ENCODE measurements at regions not wholly inside any gene's neighbourhood (a gene's known extent, or its start where the extent isn't known, plus 50 kb on each side); places are given as distances from the start of the nearest gene placed in this dataset.

DNA sequence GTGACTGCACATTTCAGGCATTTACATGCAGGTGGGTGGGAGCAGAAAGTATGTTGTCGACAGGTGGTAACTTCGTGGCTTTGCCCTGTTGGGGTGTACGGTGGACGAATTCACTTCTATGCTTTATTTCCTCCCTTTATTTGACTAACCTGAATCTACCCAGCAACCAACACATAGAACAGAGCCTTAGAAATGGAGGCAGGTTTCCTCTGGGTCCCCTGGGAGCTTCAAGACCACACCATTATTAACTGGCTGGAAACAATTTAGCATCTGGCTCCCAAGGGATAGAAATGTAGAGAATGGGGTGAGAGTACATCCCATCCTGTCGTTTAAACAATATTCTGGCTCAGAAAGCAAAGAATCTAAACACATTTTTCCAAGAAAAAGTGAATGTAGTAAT lies 244.4 kb downstream of the DLEU7 start:
- WGBS (ENCODE audit: low lambda C conversion rate, missing lambda C conversion rate), result 49% methylated on average over 5 of the region's 5 CpGs
- H3K36me3 ChIP-seq (replicated peaks; ENCODE audit: insufficient read depth, low read depth), result no peaks in the 10 kb centered on the region

DNA sequence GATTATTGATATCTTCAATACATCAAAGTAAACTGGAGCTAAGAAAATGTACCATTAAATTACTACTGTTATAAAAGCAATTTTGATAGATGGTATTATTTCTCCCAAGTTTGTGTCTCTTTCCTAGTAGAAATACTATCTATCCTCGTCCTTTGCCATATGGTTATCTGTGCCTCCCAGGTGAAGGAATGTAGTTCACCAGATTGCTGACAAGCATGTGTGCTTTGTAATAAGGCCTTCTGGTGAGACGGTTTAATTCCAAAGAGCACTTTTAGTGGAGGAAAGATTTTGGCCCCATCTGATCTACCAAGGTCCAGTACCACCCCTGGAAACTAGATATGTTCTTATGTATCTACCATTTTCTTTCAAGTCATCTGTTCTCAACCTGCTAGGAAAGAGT lies 243.6 kb downstream of the DLEU7 start:
- Histone ChIP-seq H3K36me3 (replicated peaks; ENCODE audit: insufficient read depth, low read depth) (no peaks in the 10 kb centered on the region), H3K9me2 (replicated peaks; ENCODE audit: insufficient read depth) (no peaks in the 10 kb centered on the region), H4K20me1 (ENCODE audit: insufficient read depth, poor library complexity, severe bottlenecking) (no peaks in the 10 kb centered on the region), H3K4me3 (no peak overlapping the region), H3K27ac (no peak overlapping the region), H3K27me3 (no peaks in the 10 kb centered on the region), H3K9me3 (ENCODE audit: low read depth) (no peaks in the 10 kb centered on the region), H3K4me1 (ENCODE audit: insufficient read depth) (no peaks in the 10 kb centered on the region), H3K4me2 (no peak overlapping the region), H2AFZ (no peak overlapping the region), H3K79me2 (no peaks in the 10 kb centered on the region)
- no peak for DNase-seq (ENCODE audit: low spot score)
- TF ChIP-seq, protein P1, sequence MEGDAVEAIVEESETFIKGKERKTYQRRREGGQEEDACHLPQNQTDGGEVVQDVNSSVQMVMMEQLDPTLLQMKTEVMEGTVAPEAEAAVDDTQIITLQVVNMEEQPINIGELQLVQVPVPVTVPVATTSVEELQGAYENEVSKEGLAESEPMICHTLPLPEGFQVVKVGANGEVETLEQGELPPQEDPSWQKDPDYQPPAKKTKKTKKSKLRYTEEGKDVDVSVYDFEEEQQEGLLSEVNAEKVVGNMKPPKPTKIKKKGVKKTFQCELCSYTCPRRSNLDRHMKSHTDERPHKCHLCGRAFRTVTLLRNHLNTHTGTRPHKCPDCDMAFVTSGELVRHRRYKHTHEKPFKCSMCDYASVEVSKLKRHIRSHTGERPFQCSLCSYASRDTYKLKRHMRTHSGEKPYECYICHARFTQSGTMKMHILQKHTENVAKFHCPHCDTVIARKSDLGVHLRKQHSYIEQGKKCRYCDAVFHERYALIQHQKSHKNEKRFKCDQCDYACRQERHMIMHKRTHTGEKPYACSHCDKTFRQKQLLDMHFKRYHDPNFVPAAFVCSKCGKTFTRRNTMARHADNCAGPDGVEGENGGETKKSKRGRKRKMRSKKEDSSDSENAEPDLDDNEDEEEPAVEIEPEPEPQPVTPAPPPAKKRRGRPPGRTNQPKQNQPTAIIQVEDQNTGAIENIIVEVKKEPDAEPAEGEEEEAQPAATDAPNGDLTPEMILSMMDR (IDR thresholded peaks at IDR 0.05; ENCODE audit: poor library complexity), result no peak
- TF ChIP-seq EZH2phosphoT487 (IDR thresholded peaks at IDR 0.05; ENCODE audit: low read depth, severe bottlenecking, unreplicated experiment), result no peak
- TF ChIP-seq EZH2 (IDR thresholded peaks at IDR 0.05; ENCODE audit: borderline replicate concordance), result no peak
- 47% methylated on average over 2 of the region's 2 CpGs for WGBS (ENCODE audit: low lambda C conversion rate, missing lambda C conversion rate)

More for the DNA sequence above, 244.4 kb downstream of the DLEU7 start:
- H3K79me2 ChIP-seq, result no peaks in the 10 kb centered on the region
- DNase-seq (ENCODE audit: low spot score), result no peak
- peaks cover 8% of the 10 kb centered on the region for H3K4me1 ChIP-seq (ENCODE audit: insufficient read depth)
- H3K27me3 ChIP-seq, result no peaks in the 10 kb centered on the region
- TF ChIP-seq EZH2phosphoT487 (IDR thresholded peaks at IDR 0.05; ENCODE audit: low read depth, severe bottlenecking, unreplicated experiment) (no peak), EZH2 (IDR thresholded peaks at IDR 0.05; ENCODE audit: borderline replicate concordance) (no peak)
- TF ChIP-seq, protein P1 (IDR thresholded peaks at IDR 0.05; ENCODE audit: poor library complexity), result no peak
- no peak overlapping the region for H3K27ac ChIP-seq
- no peaks in the 10 kb centered on the region for H4K20me1 ChIP-seq (ENCODE audit: insufficient read depth, poor library complexity, severe bottlenecking)
- no peak overlapping the region for H3K4me2 ChIP-seq
- no peak overlapping the region for H3K4me3 ChIP-seq
- no peak overlapping the region for H2AFZ ChIP-seq
- no peaks in the 10 kb centered on the region for H3K9me3 ChIP-seq (ENCODE audit: low read depth)
- no peaks in the 10 kb centered on the region for H3K9me2 ChIP-seq (replicated peaks; ENCODE audit: insufficient read depth)

DNA sequence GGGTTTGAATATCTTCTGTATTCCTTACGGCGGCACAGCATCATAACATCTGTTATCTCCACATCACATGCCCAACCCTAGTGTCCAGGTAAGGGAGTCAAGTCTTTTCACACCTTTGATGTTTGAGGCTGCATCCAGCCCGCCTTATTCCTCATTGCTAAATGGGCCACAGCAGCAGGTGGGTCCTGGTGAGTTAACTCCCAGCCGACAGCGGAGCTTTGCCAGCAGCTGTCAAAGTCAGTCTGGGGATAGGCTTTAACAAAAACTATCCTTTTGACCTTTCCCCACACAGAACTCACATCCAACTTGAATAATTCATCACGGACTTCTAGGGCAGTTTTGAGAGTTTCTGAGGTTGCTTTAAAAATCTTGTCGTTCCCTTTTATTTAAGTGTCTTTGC lies 235.1 kb downstream of the DLEU7 start:
- Histone ChIP-seq H2AFZ (no peak overlapping the region), H3K9me2 (replicated peaks; ENCODE audit: insufficient read depth) (no peaks in the 10 kb centered on the region), H3K27me3 (no peaks in the 10 kb centered on the region), H3K4me2 (no peak overlapping the region), H4K20me1 (ENCODE audit: insufficient read depth, poor library complexity, severe bottlenecking) (no peaks in the 10 kb centered on the region), H3K36me3 (replicated peaks; ENCODE audit: insufficient read depth, low read depth) (no peaks in the 10 kb centered on the region), H3K9me3 (ENCODE audit: low read depth) (no peaks in the 10 kb centered on the region), H3K79me2 (no peaks in the 10 kb centered on the region), H3K27ac (no peak overlapping the region), H3K4me3 (no peak overlapping the region), H3K4me1 (ENCODE audit: insufficient read depth) (no peaks in the 10 kb centered on the region)
- WGBS (ENCODE audit: low lambda C conversion rate, missing lambda C conversion rate), result 71% methylated on average over 7 of the region's 7 CpGs
- DNase-seq (ENCODE audit: low spot score), result no peak
- TF ChIP-seq, protein P1 (IDR thresholded peaks at IDR 0.05; ENCODE audit: poor library complexity), result no peak
- no peak for TF ChIP-seq EZH2 (IDR thresholded peaks at IDR 0.05; ENCODE audit: borderline replicate concordance)
- no peak for TF ChIP-seq EZH2phosphoT487 (IDR thresholded peaks at IDR 0.05; ENCODE audit: low read depth, severe bottlenecking, unreplicated experiment)

DNA sequence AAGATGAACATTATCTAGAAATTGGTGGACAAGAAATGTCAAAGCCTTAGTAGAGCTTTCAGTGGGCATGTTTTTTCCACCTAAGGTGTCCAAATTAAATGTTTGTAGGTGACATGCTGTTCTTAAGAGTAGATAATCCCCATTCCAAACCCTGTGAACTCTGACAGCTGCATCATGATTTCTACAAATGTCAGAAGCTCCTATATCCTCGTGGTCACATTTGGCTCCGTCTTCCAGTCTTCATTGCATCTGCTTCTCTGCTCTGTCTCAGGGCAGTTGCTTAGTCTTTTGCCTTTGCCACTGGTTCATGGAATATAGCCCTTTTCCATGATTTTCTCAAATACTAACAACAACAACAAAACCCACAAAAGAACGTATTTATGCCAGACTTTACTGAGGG lies 234.5 kb downstream of the DLEU7 start:
- DNase-seq (ENCODE audit: low spot score), result no peak
- H3K4me1 ChIP-seq (ENCODE audit: insufficient read depth), result no peaks in the 10 kb centered on the region
- WGBS (ENCODE audit: low lambda C conversion rate, missing lambda C conversion rate), result 87% methylated on average over 3 of the region's 3 CpGs
- H3K4me3 ChIP-seq, result no peak overlapping the region
- TF ChIP-seq, protein P1 (IDR thresholded peaks at IDR 0.05; ENCODE audit: poor library complexity), result no peak
- TF ChIP-seq EZH2 (IDR thresholded peaks at IDR 0.05; ENCODE audit: borderline replicate concordance) (no peak), EZH2phosphoT487 (IDR thresholded peaks at IDR 0.05; ENCODE audit: low read depth, severe bottlenecking, unreplicated experiment) (no peak)
- no peak overlapping the region for H3K27ac ChIP-seq
- H3K79me2 ChIP-seq, result no peaks in the 10 kb centered on the region
- no peaks in the 10 kb centered on the region for H3K27me3 ChIP-seq
- H2AFZ ChIP-seq, result no peak overlapping the region
- H3K36me3 ChIP-seq (replicated peaks; ENCODE audit: insufficient read depth, low read depth), result no peaks in the 10 kb centered on the region
- H3K9me3 ChIP-seq (ENCODE audit: low read depth), result no peaks in the 10 kb centered on the region
- H4K20me1 ChIP-seq (ENCODE audit: insufficient read depth, poor library complexity, severe bottlenecking), result no peaks in the 10 kb centered on the region
- no peak overlapping the region for H3K4me2 ChIP-seq
- H3K9me2 ChIP-seq (replicated peaks; ENCODE audit: insufficient read depth), result no peaks in the 10 kb centered on the region

Measured in hepatocyte (in vitro differentiated cells).